ENCODE measurements at regions not wholly inside any gene's neighbourhood (a gene's known extent, or its start where the extent isn't known, plus 50 kb on each side); places are given as distances from the start of the nearest gene placed in this dataset.
"Not testable (repeated sequence)": the region's sequence is repeated elsewhere in the genome, so short reads cannot be mapped to it uniquely, and the experiment has no call there.

GRCh38 chr6:147693181-147693580 is 184.7 kb downstream of the SAMD5 start:
- H3K4me3 ChIP-seq (ENCODE audit: low read depth, low read length) = no peak overlapping the region
- DNase-seq (ENCODE audit: low read depth, low spot score) = no peak
- TF ChIP-seq, protein P1, sequence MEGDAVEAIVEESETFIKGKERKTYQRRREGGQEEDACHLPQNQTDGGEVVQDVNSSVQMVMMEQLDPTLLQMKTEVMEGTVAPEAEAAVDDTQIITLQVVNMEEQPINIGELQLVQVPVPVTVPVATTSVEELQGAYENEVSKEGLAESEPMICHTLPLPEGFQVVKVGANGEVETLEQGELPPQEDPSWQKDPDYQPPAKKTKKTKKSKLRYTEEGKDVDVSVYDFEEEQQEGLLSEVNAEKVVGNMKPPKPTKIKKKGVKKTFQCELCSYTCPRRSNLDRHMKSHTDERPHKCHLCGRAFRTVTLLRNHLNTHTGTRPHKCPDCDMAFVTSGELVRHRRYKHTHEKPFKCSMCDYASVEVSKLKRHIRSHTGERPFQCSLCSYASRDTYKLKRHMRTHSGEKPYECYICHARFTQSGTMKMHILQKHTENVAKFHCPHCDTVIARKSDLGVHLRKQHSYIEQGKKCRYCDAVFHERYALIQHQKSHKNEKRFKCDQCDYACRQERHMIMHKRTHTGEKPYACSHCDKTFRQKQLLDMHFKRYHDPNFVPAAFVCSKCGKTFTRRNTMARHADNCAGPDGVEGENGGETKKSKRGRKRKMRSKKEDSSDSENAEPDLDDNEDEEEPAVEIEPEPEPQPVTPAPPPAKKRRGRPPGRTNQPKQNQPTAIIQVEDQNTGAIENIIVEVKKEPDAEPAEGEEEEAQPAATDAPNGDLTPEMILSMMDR (IDR thresholded peaks at IDR 0.05; ENCODE audit: low read depth, low read length) = no peak
- in situ Hi-C loops (cut with HindIII; ENCODE audit: low sequenced_read_pairs) = no loop called here

DNA sequence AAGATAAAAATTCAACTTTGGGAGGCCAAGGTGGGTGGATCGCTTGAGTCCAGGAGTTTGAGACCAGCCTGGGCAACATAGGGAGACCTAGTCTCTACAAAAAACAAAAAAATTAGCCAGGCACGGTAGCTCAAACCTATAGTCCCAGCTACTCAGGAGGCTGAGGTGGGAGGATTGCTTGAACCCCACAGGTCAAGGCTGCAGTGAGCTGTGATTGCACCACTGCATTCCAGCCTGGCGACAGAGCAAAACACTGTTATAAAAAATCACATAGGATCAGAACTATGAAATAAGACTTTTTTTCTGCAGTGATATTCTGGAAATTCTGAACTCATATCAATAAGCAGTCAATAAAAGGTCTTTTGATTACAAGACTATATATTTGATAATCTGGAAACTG is 186.1 kb downstream of the SAMD5 start:
- in situ Hi-C loops (cut with HindIII; ENCODE audit: low sequenced_read_pairs); DNase-seq (ENCODE audit: low read depth, low spot score); H3K4me3 ChIP-seq (ENCODE audit: low read depth, low read length): not testable (repeated sequence)

- DNase-seq (ENCODE audit: low read depth, low spot score) = no peak
- TF ChIP-seq, protein P1 (IDR thresholded peaks at IDR 0.05; ENCODE audit: low read depth, low read length) = no peak
- no peak overlapping the region for H3K4me3 ChIP-seq (ENCODE audit: low read depth, low read length)
- in situ Hi-C loops (cut with HindIII; ENCODE audit: low sequenced_read_pairs) = no loop called here
Observed at GRCh38 chr6:147695819-147696218, 187.3 kb downstream of the SAMD5 start.

DNA sequence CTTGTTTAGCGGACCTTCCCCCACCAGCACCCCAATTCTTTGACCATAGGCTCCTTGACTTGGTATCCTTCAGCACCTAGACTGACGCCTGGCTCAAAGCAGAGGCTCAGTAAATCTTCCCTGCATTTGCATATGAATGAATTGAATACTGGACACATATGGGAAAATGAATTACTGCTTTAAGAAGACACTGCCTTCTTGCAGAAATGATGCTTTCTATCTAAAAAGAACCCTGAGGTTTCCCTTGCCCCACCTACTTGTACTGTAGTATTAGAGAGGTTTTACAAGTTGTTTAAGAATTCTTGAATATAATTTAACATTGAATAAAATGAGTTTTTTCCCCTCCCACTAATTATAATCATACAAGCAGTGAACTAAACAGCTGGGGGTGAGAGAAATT is 190.7 kb downstream of the SAMD5 start:
- TF ChIP-seq, protein P1 (IDR thresholded peaks at IDR 0.05; ENCODE audit: low read depth, low read length) = no peak
- no peak overlapping the region for H3K4me3 ChIP-seq (ENCODE audit: low read depth, low read length)
- DNase-seq (ENCODE audit: low read depth, low spot score) = no peak
- in situ Hi-C loops (cut with HindIII; ENCODE audit: low sequenced_read_pairs) = no loop called here

GRCh38 chr6:147699637-147700036 is 191.1 kb downstream of the SAMD5 start:
- H3K4me3 ChIP-seq (ENCODE audit: low read depth, low read length) = no peak overlapping the region
- in situ Hi-C loops (cut with HindIII; ENCODE audit: low sequenced_read_pairs) = no loop called here
- DNase-seq (ENCODE audit: low read depth, low spot score) = peak; percentile 54
- TF ChIP-seq, protein P1 (IDR thresholded peaks at IDR 0.05; ENCODE audit: low read depth, low read length) = no peak

GRCh38 chr6:147700436-147701209 is 192.1 kb downstream of the SAMD5 start:
- no peak for DNase-seq (ENCODE audit: low read depth, low spot score)
- TF ChIP-seq, protein P1 (IDR thresholded peaks at IDR 0.05; ENCODE audit: low read depth, low read length) = no peak
- in situ Hi-C loops (cut with HindIII; ENCODE audit: low sequenced_read_pairs) = no loop called here
- H3K4me3 ChIP-seq (ENCODE audit: low read depth, low read length) = no peak overlapping the region

DNA sequence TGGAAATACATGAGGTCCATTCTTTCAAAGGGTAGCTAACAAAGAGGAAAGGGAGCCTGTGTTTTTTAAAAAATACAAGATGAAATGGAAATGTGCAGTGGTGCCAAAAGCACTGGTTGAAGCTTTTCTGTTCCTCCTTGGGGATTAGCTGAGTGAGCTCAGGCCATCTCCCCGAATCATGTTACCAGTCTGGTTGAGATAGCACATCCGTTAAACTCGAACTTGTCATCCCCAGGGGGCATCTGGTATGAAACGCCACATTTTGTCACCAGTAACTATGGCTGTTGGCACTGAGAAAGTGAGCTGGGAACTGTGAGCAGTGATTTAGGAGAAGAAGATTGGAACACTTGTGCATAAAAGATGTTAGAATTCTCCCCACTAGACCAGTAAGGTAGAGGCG is 196.2 kb downstream of the SAMD5 start:
- TF ChIP-seq, protein P1 (IDR thresholded peaks at IDR 0.05; ENCODE audit: low read depth, low read length) = no peak
- in situ Hi-C loops (cut with HindIII; ENCODE audit: low sequenced_read_pairs) = no loop called here
- H3K4me3 ChIP-seq (ENCODE audit: low read depth, low read length) = no peak overlapping the region
- no peak for DNase-seq (ENCODE audit: low read depth, low spot score)

Measured in astrocyte of the spinal cord (primary cell).